GM21390 (cell line): ENCODE measurements at regions not wholly inside any gene's neighbourhood (a gene's known extent, or its start where the extent isn't known, plus 50 kb on each side); places are given as distances from the start of the nearest gene placed in this dataset.
"Not testable (repeated sequence)": the region's sequence is repeated elsewhere in the genome, so short reads cannot be mapped to it uniquely, and the experiment has no call there.

ENCODE experiments used
- ATAC-seq: cut with Tn5 transposase; IDR thresholded peaks from one replicate; pipeline ENCODE4 v1.9.1; 2021; ENCODE audit not compliant: unreplicated experiment

DNA sequence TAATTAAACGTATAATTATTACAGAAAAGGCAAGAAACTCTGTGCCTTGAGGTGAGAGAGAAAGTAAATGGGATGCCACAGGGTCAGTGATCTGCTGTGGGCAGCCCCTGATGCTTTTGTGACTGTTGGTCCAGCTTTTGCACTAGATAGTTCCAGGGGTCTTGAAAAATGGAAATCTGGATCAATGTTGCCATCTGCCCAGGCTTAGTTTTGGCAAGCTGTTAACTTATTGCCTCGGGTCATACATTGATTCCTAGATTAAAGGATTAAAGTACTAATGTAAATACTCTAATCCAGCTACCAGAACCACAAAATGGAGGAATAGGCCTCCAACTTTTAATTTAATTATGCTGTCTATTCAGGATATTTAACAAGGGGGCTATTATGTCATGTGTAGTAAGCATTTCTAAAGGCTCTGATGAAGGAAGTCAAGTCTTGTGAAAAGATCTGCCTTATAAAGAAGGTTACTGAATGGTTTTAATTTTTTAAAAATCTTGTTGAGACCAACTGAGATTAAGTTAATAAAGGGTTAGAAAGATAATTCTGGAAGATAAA lies 376.0 kb upstream of the HS3ST5 start:
- no peak for ATAC-seq

GRCh38 chr6:114718186-114718585 lies 375.4 kb upstream of the HS3ST5 start:
- no peak for ATAC-seq

DNA sequence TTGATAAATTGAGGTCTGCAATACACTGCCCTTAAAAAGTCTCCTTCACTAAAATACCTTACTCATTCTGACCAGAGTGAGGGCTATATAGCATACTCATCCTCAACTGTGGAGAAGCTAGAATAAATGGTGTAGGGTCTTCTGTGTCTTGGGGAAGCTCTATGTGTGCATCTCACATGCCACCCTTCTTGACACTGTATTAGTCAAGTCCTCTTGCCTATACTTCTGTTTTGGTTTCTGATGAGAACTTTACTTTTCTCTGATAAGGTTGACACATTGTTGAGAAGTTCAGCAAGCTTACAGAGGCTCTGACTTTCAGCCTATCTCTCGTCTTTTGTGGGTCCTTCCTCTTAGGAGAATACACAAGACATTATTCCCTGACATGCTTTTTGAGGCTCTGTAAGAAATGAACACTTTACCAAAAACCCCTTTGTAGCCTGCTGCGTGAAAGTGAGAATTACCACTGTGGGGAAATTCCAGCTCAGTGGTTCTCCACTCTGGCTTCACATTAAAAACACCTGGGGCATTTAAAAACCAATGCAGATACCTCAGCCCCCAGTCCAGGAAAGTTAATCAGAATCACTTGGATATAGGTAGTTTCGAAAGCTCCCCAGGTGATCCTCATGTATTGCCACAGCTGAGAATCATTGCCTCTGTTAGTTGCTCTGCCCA lies 372.1 kb upstream of the HS3ST5 start:
- ATAC-seq, result peak; percentile 41

GRCh38 chr6:114713690-114714089 lies 370.9 kb upstream of the HS3ST5 start:
- ATAC-seq, result no peak

GRCh38 chr6:114712129-114712662 lies 369.4 kb upstream of the HS3ST5 start:
- ATAC-seq, result no peak

DNA sequence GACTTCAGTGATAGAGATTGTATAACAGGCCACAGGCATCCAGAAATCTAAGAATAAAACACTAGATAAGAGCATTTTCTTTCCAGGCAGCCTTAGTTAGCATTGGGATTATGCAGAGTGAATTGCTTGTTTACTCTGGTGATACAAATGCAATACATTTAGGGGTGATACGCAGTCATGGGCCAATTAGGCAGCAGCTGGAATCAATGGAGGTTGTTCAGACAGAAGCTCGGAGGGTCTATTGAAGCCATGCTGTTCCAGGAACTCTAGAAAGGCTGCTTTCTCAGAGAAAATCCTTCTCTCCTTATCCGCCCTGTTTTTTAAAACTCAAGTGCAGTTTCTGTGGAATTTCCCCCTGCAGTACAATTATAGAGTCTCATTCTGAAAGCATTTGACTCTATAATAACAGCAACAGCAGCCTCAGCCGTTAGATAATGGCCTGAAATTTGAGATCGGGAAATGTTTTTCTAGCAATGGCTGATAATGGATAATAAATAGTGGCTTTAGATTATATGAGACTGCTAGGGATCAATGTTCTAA lies 364.3 kb upstream of the HS3ST5 start:
- ATAC-seq, result no peak

DNA sequence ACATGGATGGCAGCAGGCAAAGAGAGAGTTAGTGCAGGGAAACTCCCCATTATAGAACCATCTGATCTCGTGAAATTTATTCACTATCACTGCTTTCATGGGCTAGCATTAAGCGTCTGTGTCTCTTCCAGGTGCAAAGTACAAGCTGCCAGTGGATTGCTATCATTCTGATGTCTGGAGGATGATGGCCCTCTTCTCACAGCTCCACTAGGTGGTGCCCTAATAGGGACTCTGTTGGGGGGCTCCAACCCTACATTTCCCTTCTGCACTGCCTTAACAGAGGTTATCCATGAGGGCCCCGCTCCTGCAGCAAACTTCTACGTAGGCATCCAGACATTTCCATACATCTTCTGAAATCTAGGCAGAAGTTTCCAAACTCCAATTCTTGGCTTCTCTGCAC lies 347.8 kb upstream of the HS3ST5 start:
- ATAC-seq, result no peak

- no peak for ATAC-seq
Measured at GRCh38 chr6:114659513-114659912, 316.7 kb upstream of the HS3ST5 start.

GRCh38 chr6:114651611-114652010 lies 308.8 kb upstream of the HS3ST5 start:
- ATAC-seq, result no peak

DNA sequence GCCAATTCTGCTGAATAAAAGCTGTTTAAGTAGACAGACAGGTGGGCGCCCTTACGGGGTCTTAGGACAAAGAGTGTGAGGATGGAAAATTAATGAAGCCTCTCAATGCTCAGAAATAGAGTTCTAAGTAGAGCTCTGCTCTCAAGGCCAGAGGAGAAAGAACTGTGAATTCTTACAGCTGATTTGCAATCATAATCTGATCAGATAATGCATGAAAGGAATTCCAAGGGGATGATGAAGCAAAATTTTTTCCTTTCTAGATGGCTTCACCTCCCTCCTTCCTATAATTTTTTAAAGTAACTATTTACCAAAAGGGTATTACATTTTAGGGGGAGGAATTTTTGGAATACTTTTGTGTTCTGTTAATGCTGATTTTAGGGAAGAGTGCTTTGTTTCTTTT lies 308.1 kb upstream of the HS3ST5 start:
- ATAC-seq, result no peak

DNA sequence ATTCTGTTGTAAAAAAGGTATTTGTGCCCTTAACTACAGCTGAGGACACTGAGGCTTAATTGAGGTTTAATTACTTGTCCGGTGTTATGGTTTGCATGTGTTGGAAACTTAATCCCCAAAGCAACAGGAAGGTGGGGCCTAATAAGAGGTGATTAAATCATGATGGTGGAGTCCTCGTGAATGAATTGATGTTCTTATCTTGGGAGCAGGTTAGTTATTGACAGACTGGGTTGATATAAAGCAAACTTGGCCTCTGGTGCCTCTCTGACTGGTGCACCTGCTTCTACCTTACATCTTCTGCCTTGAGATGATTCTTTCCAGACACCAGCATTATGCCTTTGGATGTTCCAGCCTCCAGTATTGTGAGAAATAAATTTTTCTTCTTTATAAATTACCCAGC lies 306.5 kb upstream of the HS3ST5 start:
- ATAC-seq, result no peak

DNA sequence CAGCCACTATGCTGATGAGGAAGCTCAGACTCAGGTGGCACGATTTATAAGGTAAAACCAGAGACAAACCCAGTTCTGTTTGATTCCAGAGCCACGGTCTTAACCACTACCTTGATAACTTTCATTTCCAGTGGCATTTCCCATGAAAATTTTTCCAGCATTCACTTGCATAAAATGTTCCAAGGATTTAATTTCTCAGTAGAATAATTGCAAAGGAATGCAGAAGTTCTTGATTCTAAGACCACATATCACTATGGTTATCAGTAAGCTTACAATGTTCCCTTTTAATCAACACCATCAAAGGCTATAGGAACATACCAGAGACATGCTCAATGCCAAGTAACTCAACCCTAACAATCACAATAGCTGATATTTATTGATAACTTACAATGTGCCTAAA lies 306.0 kb upstream of the HS3ST5 start:
- ATAC-seq, result no peak

- no peak for ATAC-seq
Measured at GRCh38 chr6:114638341-114638740, 295.5 kb upstream of the HS3ST5 start.

GRCh38 chr6:114634016-114634415 lies 291.2 kb upstream of the HS3ST5 start:
- no peak for ATAC-seq

DNA sequence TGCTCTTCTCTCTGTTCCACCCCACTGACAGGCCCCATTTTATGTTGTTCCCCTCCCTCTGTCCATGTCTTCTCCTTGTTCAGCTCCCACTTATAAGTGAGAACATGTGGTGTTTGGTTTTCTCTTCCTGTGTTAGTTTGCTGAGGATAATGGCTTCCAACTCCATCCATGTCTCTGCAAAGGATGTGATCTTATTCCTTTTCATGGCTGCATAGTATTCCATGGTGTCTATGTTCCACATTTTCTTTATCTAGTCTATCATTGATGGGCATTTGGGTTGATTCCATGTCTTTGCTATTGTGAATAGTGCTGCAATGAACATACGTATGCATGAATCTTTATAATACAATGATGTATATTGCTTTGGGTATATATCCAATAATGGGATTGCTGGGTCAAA lies 283.4 kb upstream of the HS3ST5 start:
- ATAC-seq, result not testable (repeated sequence)

DNA sequence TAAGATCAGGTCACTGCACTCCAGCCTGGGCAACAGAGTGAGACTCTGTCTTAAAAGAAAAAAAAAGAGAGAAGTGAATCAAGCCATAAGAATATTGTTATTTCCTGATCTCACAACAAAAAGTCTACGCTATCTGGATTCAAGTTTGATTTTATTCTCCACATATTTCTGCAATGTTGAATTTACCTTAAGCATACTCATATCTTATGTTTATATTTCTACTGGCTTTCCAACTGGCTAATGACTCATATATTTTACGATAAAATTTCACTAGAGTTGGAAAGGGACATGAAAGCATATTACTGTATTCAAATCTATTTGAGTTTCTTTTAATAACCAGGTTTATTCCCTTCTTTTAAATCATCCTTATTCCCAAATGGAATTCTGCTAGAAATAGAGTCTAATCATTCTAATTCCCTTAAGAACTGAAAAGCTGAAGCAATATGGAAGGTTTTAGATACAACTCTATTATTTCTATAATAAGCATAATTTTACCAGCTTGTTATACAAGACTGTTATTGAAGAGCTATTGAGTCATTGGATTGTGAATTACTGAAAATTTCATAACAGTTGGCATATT lies 276.9 kb upstream of the HS3ST5 start:
- ATAC-seq, result no peak

DNA sequence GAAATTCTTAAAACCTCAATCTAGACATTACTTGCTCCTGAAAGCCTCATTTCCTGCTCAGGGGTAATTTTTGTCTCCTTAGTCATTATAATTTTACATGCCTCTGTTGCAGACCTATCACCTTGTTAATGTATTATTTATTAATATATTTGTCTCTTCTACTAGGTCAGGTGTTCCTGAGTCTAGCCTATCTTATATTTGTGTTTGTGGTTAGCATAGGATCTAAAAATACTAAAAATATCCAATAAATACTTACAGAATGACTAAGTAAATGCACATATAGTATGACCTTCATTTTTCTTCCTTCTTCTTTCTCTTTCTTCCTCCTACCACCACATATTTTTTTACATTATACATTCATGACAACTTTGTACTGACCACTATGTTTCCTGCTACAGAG lies 268.9 kb upstream of the HS3ST5 start:
- no peak for ATAC-seq

DNA sequence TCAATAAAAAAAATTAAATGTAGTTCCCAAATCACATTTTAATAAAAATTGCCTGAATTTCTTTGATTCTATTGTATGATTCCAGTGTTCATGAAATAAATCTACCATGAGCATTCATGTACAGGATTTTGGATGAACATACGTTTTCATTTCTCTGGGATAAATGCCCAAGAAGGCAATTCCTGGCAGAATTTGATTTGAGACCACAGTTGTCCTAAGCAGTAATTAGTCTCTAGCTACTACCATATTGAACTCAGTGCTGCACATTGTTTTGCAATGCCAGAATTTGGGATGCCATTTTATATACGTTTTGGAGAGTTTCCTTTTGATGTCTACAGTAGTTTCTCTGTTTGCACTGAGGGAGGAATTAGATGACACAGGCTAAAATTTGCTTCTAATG lies 265.3 kb upstream of the HS3ST5 start:
- ATAC-seq, result no peak

GRCh38 chr6:114605656-114606055 lies 262.8 kb upstream of the HS3ST5 start:
- ATAC-seq, result no peak

DNA sequence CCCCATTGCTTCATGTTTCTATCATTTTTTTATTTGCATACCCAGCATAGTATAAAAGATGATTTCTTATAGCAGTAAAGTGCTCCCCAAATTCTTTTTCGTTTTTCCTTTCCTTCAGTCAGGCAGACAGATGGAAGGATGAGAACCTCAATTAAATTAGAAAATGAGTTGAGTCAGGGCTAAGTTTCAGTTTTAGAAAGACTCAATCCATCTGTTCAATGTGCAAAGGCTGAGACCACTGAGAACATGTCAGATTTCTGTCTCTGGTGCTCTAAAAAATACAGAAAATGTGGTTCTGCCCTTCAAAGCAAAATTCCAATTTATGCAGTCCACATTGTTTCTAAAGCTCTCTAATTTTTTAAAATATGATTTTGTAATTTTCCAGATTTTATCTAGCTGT lies 257.6 kb upstream of the HS3ST5 start:
- ATAC-seq, result no peak

- ATAC-seq, result no peak
Measured at GRCh38 chr6:114595591-114595990, 252.8 kb upstream of the HS3ST5 start.

DNA sequence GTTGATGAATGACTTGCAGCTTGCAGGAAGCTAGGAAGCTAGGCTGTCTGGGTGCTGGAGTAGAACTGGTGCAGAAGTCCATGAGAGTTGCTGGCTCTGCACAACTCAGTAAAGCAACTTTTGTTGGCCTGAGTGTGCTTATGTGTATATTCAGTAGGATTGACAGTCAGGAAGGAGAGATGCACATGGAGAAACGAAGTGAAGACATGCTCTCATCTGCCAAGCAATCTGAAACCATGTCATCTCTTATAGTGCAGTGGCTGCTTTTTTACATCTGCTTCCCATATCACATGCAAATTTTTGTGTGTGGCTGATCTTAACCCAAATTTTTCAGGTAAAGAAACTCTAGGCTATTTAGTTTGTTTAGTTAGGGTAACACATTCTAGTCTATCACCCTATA lies 252.4 kb upstream of the HS3ST5 start:
- no peak for ATAC-seq
